NCI-H1417 (cell line): ENCODE measurements at regions not wholly inside any gene's neighbourhood (a gene's known extent, or its start where the extent isn't known, plus 50 kb on each side); places are given as distances from the start of the nearest gene placed in this dataset.

Source experiments
- DNase-seq, 3 experiments: peaks; one replicate each; lab custom pipeline; 2025; lab: John Stamatoyannopoulos, UW

DNA sequence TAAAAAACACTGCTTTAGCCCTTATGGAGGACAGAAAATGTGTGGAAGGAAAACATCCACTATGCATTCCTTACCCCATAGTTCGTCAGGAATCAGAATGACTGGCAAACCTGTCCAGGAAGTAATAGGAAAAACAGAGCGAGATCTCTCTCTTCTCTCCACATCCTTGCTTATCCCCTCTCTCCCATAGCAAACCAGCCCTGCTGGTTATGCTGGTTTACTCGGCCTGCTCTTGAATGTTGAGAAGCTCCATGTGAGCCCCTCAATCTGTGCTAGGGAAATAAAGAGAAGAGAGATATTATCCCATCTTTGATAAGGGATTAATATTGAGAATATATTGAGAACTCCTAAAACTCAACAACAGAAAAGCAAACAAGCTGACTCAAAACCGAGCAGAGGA, 402.8 kb upstream of the RBFOX1 start:
- DNase-seq = no peak

DNA sequence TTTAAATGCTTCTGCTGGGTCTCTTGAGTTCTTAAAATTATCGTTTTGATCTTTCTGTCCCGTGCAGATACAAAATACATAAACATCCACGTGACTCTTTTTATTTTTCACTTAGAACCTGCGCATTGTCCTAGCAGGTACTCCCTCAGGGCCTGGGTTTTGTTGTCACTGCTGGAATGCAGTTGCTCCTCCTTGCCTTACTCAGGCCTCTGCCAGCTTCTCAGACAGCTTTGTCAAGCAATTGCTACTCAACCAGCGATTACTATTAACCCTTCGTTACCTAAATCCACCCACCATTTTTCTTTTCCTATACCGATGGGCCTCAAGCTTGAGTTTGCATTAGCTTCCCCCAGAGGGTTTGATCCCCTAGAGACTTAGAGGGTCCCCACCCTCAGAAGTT, 405.9 kb upstream of the RBFOX1 start:
- DNase-seq = no peak

DNA sequence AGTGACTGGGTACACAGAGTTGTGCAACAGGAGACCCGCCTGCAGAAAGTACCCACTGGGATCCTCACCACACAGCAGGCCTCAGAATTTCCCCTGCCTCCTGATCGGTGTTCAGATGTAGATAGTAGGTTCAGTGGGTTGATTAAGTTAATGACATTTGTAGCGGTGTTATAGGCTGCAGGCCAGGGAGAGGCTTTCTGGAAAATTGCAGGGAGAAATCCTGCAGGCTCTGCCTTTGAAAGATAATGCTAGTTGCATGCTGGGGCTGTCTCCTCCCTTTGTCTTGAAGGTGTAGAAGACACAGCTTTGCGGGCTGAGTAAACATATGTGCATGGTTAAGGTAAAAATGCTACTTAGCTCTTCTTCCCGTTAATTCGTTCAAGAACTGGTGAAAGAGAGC, 406.3 kb upstream of the RBFOX1 start:
- no peak for DNase-seq

DNA sequence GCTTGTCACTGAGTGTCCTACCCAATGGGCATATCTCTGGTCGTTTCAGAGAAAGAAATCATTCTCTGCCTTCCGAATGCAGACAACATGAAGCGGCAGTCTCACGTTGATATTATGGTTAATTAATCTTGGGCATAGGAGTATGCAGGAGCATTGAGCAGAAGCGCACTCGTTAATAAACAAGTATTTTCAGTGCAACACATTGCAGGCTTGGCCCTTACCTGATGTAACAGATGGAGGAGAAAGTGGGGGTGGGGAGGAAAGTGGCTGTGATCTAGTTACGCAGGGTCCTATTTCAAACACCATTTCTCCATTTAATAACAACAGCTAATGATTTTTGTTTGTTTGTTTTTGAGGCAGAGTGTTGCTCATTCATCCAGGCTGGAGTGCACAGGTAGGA, 414.0 kb upstream of the RBFOX1 start:
- DNase-seq = no peak

DNA sequence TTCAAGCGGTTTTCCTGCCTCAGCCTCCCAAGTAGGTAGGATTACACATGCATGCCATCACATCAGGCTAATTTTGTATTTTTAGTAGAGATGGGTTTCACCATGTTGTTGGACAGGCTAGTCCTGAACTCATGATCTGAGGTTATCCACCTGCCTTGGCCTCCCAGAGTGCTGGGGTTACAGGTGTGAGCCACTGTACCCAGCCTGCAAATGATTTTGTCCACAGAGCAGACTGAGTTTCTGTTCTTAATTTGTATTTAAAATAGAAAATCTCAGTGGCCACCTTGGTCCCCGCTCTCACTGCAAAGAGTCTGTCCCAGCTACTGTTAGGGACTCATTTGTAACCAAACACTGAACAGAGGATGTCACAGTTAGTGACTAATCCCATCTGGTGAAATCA, 415.7 kb upstream of the RBFOX1 start:
- DNase-seq = no peak

DNA sequence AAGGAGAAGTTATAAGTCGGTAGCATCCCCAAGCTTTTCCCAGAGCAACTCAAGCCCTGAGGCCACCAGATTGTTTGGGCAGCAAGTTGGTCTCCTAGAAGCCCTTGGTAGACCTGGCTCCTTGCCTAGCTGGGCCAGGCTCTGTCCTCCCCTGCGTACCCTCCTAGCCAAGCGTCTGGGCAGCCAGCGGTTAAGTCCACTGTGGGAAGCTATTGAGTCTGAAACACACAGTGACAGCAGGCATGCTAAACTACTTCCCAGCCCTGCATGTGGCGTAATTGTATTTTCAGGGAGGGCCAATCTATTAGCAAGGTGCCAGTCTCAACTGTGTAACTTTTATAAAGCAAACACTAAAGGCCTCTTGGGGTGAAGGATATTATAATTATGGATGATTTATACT, 419.1 kb upstream of the RBFOX1 start:
- DNase-seq = peak in 1 of 3 experiments; percentile 3

DNA sequence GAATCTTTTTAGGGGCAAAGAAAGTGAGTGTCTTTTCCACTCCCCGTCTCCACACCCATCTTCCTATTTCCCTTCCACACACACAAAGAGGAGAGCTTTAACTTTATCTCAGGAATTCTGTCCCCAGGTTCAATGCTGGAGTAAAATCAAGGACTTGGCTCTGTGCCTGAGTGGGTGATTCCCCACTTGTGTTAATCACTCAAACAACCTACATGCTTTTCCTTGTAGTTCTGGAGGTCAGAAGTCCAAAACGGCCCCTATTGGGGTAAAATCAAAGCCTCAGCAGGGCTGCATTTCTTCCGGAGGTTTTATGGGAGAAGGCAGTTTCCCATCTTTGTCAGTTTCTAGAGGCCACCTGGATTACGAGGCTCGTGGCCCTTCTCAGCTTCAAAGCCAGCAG, 422.3 kb upstream of the RBFOX1 start:
- DNase-seq = no peak

DNA sequence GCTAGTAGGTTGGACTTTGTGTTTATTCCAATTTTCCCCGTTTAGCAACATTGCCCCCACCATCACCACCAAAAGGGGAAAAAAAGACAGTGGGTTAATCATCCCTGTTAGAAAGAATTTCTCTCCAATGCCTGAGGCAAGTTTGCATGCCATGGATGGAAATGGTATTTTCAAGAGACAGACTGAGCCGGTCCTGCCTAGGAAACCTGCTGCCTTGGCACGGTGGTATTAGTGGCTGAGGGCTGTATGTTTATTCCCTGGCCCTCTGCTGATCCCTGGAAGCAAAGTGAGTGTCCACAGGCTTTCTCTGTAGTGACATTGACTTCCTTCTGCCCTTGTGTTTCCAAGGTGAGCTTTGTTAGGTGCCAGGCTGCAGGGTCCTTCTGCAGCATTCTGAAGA, 427.0 kb upstream of the RBFOX1 start:
- DNase-seq = no peak

DNA sequence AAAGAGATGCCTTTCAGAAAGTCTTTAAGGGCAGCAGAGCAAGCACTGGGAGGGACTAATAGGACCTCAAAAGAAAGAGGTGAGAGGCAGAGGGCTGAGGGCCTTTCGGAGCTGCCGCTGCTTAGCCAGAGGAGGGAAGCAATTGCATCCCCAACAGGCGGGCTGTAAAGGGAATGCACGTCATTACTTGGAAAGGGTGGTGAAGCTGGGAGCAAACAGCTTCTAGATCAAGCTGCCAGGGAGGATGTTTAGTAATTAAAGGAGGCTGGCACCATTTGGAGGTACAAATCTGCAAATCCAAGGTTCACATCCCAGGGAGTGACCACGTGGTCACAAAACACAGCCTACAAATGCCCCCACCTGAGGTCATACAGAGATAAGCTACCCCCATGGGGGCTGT, 429.0 kb upstream of the RBFOX1 start:
- DNase-seq = no peak

DNA sequence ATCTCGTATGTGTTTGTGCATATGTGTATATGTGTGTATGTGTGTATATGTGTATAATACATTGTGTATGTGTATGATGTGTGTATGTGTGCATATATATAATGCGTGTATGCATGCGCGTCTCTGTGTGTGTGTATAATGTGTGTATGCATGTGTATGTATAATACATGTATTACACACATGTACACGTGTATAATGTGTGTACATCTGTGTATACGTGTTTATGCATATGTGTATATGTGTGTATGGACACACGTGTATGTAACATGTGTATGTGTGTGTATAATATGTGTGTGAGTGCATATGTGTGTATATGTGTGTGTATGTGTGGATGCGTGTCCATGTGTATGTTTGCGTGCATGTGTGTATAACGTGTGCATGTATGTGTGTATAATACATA, 433.7 kb upstream of the RBFOX1 start:
- no peak for DNase-seq

DNA sequence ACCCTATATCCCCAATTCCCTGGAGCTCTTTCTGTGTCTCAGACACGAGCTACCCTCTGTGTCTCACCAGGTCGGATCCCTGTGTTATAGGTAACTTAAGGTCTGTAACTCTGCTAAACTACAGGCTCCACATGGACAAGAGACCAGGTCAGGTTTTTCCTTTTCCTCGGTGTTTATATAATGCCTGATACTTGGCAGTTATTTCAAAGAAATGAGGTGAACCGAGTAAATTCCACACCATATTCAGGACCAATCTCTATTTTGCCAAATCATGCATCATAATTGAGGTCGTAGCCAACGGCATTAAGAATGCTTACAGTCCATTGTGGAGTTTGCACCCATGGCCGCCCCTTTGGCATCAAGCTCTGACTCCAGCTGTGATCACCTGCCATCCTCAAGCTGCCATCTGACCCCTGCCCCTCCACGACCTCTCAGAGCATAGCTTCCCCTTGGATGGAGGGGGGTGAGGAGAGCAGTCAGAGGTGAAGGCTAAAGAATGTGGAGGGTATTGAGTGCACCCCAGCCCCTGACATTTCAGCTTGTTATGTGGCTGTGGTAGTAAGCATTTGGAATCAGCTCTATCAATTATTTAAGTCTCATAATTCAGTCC, 434.7 kb upstream of the RBFOX1 start:
- no peak for DNase-seq

DNA sequence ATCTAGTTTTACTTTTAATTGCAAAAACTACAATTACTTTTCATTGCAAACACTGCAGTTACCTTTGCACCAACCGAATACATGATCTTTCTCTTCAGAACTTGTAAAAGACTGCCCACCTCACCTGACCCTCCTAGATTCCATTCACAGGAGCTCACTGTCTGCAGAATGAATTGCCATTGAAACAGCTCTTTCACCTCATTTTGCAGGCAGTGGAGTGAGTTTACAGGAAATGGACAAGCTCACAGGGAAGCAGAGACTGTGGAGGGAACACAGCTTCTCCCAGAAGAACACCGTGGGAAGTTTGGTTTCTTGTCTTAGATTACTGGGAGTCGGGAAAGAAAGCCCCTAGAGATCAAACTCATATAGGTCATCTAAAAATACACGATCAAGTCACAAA, 439.7 kb upstream of the RBFOX1 start:
- DNase-seq = no peak

DNA sequence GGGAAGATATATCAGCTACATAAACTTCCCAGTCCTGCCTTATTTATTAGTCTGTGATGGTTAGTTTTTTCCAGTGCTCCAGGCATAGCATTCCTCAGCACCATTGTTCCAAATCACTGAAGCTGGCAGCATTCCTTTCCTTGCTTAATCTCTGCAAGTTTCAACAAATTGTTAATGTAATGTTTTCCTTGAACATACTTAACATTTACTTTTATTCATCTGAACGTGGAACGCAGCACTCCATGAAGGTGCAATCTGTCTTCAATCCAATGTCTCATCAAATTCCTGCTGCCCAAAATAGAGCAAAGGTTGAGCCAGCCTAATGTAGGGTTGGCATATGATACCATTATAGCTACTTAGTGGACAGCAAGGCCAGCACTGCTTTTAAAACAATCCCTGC, 441.1 kb upstream of the RBFOX1 start:
- no peak for DNase-seq

DNA sequence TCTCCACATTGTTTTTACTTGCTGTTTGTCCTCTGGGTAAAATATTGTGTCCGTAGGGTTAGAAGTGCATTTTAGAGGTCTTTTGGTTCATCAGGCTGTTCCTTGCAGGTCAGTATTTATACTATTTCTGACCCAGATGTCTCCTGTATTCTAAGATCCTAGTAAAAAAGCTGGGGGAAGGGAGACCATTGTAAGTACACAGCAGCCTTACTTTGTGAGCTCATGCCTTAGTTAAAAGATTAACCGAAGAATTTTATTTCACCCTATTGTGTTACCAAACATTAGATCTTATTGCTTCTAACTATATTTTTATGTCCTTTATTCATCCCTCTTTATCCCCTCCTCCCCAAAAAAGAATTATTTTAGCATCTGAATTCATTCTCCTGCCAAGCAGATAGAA, 444.1 kb upstream of the RBFOX1 start:
- no peak for DNase-seq

DNA sequence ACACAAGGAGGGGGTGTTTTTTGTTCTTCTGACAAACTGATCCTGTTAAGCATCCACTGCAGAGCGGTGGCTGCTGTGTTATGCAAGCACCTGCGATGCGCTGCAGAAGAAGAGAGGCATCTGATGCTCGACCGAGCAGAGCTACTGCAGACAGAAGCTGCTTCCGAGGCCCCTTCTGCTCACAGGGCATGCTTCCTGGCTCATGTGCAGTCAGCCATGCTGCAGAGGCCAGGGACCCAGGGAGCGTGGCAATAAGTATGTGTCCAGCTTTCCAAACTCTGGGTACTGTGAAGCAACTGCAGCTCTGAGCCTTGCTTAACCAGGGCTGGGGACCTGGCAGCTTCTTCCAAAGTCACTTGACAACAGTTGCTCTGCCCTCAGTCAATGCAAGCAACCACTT, 448.6 kb upstream of the RBFOX1 start:
- DNase-seq = no peak

DNA sequence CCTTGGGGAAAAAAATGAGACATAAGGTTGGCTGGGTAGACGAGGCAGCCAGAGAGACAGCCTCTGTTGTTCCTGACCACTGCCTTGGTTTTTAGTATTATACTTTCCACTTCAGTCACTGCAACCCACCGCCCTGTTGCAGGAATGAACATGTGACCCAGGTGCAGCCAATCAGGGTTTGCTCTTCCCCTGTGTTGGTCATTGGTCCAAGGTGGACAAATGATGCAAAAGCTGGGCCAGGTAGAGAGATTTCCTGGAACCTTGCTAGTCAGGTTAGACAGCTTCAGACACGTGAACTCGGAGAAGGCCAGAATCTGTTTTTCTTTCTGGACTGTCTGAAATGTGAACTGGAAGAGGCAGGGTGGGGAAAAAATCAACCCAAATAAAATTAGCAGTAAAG, 452.4 kb upstream of the RBFOX1 start:
- no peak for DNase-seq

DNA sequence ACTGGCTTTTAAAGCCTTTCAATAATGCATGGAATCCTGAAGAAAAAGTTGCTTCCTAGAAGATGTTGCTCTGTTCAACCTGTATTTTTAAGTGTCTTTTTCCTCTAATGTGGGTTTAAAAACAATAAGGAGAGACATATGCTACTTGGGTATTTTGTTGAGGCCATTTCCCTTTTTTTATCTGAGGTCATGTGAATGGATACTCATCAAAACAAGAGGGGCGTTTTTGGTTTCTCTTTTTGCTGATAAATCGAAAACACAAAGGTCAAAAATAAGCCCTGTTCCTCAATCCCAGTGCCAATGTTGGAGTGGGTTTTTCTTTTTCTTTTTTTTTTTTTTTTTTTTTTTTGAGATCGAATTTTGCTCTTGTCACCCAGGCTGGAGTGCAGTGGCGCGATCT, 468.0 kb upstream of the RBFOX1 start:
- no peak for DNase-seq

DNA sequence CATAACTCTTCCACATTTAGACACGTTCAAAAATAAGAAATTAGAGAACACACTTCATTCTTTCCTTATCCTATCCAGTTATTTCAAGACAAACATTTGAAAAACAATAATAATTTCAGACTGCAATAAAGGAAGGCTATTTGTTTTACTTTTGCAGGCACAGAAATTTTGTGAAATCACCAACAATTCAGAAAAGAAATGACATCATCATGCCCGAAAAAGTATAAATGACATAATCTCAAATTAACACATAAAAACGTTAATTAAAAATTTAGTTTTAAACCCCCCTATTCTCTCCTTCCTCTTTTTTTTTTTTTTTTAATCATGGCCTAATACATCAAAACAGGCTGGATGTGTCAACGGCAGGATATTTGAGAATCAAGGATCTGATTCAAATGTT, 468.4 kb upstream of the RBFOX1 start:
- DNase-seq = no peak

DNA sequence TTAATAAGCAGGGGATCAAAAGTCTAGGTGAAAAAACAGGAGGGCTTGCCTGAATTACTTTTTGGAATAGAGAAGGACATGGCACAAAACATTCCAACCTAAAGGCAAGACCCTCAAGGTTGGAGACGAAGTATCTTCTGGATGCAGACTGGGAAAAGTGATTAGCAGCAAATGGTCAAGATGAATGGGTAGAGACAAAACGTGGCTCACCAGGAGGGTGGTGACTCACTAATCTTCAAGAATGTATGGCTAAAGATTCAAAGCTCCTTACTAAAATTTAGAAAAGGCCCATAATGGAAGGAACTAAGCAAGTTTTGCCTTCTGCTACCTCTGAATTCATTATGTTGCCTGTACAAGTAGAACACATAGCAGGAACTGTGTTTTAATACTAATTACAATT, 469.5 kb upstream of the RBFOX1 start:
- DNase-seq = no peak

DNA sequence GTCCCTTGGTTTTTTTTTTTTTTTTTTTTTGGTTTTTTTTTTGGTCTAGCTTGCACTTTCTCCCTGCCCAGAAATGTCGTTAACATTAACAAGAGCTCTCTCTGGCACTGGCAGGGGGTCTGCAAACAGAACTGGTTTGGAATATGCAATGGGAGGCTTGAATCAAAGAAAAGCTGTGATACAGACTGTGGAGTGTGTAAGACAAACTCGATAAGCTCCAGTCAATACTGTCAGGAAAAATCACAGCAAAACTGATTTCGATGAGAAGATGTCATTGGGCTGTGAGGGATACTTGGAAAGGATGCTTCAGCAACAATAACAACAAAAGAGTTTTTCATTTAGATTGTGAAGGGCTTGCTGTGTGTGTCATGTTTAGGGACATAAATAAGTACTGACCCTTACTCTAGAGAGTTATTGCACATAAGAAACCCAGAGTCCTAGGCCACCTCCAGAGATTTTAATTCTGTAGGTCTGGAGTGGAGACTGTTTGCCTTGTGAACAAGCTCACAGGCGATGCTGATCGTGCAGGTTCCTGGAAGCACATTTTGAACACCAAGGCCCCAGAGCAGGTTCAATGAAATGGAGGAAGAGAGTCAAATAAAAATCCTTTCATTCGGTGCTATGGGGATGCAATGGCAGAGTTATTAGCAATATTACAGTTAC, 470.7 kb upstream of the RBFOX1 start:
- DNase-seq = no peak

DNA sequence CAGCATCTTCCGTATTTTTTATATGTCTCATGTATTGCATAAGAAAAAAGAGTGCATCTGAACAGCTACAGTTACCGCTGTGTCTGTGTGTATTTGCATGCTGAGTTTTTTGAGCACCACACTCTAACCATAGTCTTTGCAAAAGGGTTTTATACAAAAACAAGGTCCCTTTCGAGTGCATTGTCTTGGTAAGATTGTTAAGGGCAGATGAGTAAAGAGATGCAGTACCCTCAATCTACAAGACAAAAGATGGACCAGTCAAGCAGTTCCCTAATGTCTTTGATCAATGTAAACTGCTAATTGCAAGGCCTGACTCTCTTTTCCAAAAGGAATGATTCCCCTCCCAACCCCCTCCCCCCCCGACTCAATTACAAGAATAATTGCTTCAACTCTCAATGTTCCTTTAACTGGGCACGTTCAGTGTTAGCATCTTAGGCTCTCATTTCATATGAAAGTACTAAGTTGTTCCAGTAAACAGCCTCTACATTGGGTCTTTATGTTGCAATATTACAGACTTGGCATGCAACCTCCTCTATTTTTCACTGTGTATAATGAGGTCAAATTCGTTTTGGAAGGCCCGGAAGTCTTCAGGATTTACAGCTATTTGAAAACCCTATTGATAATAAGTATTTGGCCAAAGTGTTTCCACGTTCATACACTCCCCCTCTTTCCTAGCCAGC, 471.4 kb upstream of the RBFOX1 start:
- no peak for DNase-seq

DNA sequence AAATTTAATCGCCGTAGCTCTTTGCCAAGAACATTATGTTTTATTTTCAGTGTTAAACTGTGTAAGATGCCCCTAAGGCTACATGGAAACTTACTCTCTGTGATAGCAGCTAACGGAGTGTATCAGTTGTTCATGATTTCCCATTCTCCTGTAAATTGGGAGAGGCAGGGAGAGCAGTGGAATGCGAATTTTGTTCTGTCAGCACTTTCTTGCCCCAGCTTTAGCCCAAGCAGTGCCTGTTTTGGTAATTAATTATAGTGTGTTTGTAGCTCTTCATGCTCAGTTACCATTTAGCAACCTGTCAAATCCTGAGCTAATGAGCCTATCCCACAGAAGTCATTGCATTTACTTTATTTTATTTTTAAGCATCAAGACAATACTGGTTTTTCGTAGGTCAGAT, 475.1 kb upstream of the RBFOX1 start:
- no peak for DNase-seq

DNA sequence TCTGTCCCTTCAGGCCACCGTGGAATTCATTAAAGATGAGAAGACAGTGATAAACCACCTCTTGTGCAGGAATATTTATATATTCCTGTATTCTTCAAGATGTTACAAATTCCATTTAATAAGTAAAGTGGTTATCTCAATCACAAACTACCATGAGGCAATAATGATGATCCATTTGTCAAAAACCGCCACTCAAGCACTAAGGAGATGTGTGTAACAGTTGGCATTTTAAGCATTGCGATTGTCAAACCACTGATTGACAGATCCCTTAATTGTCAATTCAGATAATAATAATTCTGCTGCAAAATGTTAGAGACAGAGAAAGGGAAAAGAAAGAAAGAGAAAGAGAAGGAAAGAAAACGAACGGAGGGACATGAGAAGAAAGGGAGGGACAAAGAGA, 476.1 kb upstream of the RBFOX1 start:
- DNase-seq = no peak

DNA sequence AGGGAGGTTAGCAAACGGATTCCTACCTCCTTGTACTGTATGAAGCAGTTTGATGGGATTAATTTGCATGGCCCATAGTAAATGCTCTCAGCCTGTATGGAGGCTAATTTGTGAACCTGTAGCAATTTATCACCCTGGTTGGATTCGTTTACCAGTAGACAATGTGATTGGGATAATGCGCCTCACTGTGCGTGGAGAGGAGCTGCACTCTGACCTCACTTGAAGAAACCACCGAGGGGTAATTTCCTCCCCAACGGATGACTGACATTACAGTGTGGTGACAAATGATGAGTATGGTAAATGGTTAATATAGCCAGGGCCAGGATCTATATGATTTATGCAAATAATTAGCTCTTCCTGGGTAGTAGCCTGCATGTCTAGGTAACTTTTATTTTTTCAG, 479.1 kb upstream of the RBFOX1 start:
- DNase-seq = no peak
